ENCODE measurements at regions not wholly inside any gene's neighbourhood (a gene's known extent, or its start where the extent isn't known, plus 50 kb on each side); places are given as distances from the start of the nearest gene placed in this dataset.

- DNase-seq (peak in 1 of 3 donors; percentile 9), ATAC-seq (no peak)
- intact Hi-C loops (cut with DNase I, micrococcal nuclease), result no loop called here
- Histone ChIP-seq H3K4me3 (no peak overlapping the region), H3K36me3 (ENCODE audit: low read depth) (no peaks in the 10 kb centered on the region), H3K4me1 (ENCODE audit: low read depth) (no peaks in the 10 kb centered on the region), H3K9me3 (no peaks in the 10 kb centered on the region)
- no peak for TF ChIP-seq CTCF (IDR thresholded peaks at IDR 0.05)
Measured at GRCh38 chr2:40037303-40037702, 258.2 kb upstream of the THUMPD2 start.

- Histone ChIP-seq H3K4me3 (no peak overlapping the region), H3K4me1 (ENCODE audit: low read depth) (no peaks in the 10 kb centered on the region), H3K9me3 (no peaks in the 10 kb centered on the region), H3K36me3 (ENCODE audit: low read depth) (no peaks in the 10 kb centered on the region)
- TF ChIP-seq CTCF (IDR thresholded peaks at IDR 0.05), result no peak
- intact Hi-C loops (cut with DNase I, micrococcal nuclease), result no loop called here
- ATAC-seq, result no peak
- DNase-seq, result no peak
Measured at GRCh38 chr2:40036241-40036640, 257.2 kb upstream of the THUMPD2 start.

GRCh38 chr2:40034801-40035200, 255.7 kb upstream of the THUMPD2 start:
- intact Hi-C loops (cut with DNase I, micrococcal nuclease), result no loop called here
- Histone ChIP-seq H3K4me1 (ENCODE audit: low read depth) (no peaks in the 10 kb centered on the region), H3K9me3 (no peaks in the 10 kb centered on the region), H3K36me3 (ENCODE audit: low read depth) (no peaks in the 10 kb centered on the region), H3K4me3 (no peak overlapping the region)
- ATAC-seq, result no peak
- TF ChIP-seq CTCF (IDR thresholded peaks at IDR 0.05), result no peak
- DNase-seq, result no peak

GRCh38 chr2:40034198-40034597, 255.1 kb upstream of the THUMPD2 start:
- H3K4me3 ChIP-seq, result no peak overlapping the region
- intact Hi-C loops (cut with DNase I, micrococcal nuclease), result no loop called here
- no peaks in the 10 kb centered on the region for H3K36me3 ChIP-seq (ENCODE audit: low read depth)
- no peak for DNase-seq
- no peaks in the 10 kb centered on the region for H3K9me3 ChIP-seq
- TF ChIP-seq CTCF (IDR thresholded peaks at IDR 0.05), result no peak
- no peak for ATAC-seq
- no peaks in the 10 kb centered on the region for H3K4me1 ChIP-seq (ENCODE audit: low read depth)

GRCh38 chr2:40033781-40034180, 254.7 kb upstream of the THUMPD2 start:
- Histone ChIP-seq H3K4me3 (no peak overlapping the region), H3K4me1 (ENCODE audit: low read depth) (no peaks in the 10 kb centered on the region), H3K9me3 (no peaks in the 10 kb centered on the region), H3K36me3 (ENCODE audit: low read depth) (no peaks in the 10 kb centered on the region)
- ATAC-seq (no peak), DNase-seq (no peak)
- TF ChIP-seq CTCF (IDR thresholded peaks at IDR 0.05), result no peak
- intact Hi-C loops (cut with DNase I, micrococcal nuclease), result no loop called here

- ATAC-seq, result no peak
- Histone ChIP-seq H3K4me3 (no peak overlapping the region), H3K36me3 (ENCODE audit: low read depth) (no peaks in the 10 kb centered on the region), H3K9me3 (no peaks in the 10 kb centered on the region), H3K4me1 (ENCODE audit: low read depth) (no peaks in the 10 kb centered on the region)
- DNase-seq, result no peak
- intact Hi-C loops (cut with DNase I, micrococcal nuclease), result no loop called here
- TF ChIP-seq CTCF (IDR thresholded peaks at IDR 0.05), result no peak
Measured at GRCh38 chr2:40032650-40033319, 253.7 kb upstream of the THUMPD2 start.

Data from mucosa of descending colon (tissue), 3 donors.